ENCODE measurements at regions not wholly inside any gene's neighbourhood (a gene's known extent, or its start where the extent isn't known, plus 50 kb on each side); places are given as distances from the start of the nearest gene placed in this dataset.

- TF ChIP-seq CTCF (IDR thresholded peaks at IDR 0.05; ENCODE audit: poor library complexity) (no peak), EZH2 (IDR thresholded peaks at IDR 0.05; ENCODE audit: borderline replicate concordance) (no peak), EZH2phosphoT487 (IDR thresholded peaks at IDR 0.05; ENCODE audit: low read depth, severe bottlenecking, unreplicated experiment) (no peak)
These were observed 131.0 kb upstream of the TOPAZ1 start for GRCh38 chr3:44110648-44111047.

All from hepatocyte (in vitro differentiated cells).